ENCODE measurements at regions not wholly inside any gene's neighbourhood (a gene's known extent, or its start where the extent isn't known, plus 50 kb on each side); places are given as distances from the start of the nearest gene placed in this dataset.

DNA sequence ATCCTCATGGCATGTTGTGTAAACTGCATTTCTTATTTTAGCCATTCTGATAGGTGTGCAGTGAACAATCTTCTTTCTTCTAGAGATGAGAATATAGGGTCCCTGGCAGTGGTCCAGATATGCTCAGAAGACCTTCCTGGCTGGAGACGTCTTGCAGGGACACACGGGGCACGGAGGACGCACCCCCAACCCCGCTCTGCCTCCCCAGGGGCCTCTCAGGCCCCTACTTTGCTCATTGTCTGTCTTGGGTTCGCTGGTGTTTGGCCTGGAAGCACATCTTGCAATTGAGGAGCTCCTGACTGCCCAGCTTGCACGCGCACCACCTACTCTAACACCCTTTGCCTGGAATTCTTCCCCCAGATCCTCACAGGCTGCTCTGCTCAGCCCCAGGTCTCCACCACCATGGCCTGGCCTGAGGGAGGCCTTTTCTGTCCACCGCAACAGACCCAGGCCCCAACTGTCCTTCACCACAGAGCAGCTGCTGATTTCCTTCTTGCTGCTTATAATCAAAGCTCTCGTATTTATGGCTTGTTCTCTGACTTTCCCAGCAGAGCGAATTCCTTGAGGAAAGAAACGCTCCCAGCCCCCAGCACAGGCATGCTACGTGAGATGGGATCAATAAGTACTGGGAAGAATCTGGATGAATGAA, 295.9 kb upstream of the HDAC4 start:
- DNase-seq (ENCODE audit: low spot score): no peak

DNA sequence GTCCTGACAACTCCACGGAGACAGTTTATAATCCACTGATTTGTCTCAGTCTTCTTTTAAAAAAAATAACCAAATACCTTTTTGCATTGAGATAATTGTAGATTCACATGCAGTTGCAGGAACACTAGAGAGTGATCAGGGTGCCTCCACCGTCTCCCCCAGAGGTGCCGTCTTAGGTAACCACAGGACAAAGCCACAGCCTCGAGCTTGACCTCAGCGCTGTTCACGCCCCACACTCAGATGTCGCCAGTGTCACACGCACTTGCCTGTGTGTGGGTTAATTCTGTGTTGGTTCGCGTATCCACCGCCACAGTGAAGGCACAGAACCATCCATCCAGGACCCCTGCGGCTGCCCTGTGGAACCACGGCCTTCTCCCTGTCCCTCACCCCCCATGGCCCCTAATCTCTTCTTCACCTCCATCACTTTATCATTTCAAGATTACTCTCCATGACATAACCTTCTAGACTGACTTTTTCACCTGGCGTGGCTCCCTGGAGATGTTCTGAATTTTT, 295.0 kb upstream of the HDAC4 start:
- DNase-seq (ENCODE audit: low spot score): no peak

More for the DNA sequence above, 295.9 kb upstream of the HDAC4 start:
- ATAC-seq (ENCODE audit: low FRiP score): no peak
- TF ChIP-seq CTCF (IDR thresholded peaks at IDR 0.05): no peak

DNA sequence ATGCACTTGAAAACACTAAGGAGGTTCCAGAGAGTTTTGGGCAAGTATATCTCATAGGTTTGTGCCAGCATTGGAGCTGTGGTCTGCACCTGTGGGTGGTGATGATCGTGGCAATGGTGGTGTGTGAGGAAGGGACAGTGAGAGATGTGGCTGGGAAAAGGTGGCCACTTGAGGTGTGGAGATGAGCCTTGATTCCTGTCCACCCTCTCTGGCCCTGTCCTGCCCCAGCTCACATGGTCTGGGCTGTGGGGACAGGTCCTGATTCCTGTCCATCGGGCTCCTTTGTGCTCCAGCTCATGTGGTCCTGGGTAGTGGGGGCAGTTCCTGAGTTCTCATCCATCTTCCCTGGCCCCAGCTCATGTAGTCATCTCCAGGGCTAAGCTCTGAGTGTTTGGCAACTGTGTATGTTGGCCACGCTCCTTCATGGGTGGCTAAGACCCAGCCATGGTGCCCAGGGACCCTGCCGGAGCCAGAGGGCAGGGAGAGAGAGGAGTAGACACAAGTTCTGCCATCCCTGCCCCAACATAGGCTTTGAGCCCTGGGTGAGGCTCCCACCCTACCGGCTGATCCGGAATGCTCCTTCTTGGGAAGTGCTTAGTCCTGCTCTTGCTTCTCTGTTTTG, 294.4 kb upstream of the HDAC4 start:
- ATAC-seq (ENCODE audit: low FRiP score) (no peak), DNase-seq (ENCODE audit: low spot score) (no peak)
- no peak for TF ChIP-seq CTCF (IDR thresholded peaks at IDR 0.05)

More for the DNA sequence above, 295.0 kb upstream of the HDAC4 start:
- ATAC-seq (ENCODE audit: low FRiP score): no peak
- TF ChIP-seq CTCF (IDR thresholded peaks at IDR 0.05): no peak

DNA sequence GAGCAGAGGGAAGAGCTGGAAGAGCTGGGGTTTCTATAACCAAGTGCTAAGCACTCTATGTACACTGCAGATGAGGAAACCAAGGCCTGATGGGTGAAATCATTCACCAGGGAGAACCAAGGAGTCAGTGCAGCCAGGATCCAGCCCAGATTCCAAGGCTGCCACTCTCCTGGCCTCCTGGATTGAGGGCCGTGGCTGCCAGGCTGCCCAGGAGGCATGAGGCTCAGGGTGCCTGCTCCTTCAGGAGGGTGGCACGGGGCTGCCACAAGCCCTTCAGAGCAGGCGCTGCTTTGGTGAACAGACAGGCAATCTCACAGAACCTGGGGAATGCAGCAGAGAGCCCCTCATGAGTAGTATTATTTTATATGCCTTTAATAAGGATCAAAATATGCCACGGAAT, 293.7 kb upstream of the HDAC4 start:
- no peak for TF ChIP-seq CTCF (IDR thresholded peaks at IDR 0.05)
- ATAC-seq (ENCODE audit: low FRiP score) (no peak), DNase-seq (ENCODE audit: low spot score) (no peak)

GRCh38 chr2:239693761-239694415, 293.1 kb upstream of the HDAC4 start:
- ATAC-seq (ENCODE audit: low FRiP score) (no peak), DNase-seq (ENCODE audit: low spot score) (no peak)
- no peak for TF ChIP-seq CTCF (IDR thresholded peaks at IDR 0.05)

DNA sequence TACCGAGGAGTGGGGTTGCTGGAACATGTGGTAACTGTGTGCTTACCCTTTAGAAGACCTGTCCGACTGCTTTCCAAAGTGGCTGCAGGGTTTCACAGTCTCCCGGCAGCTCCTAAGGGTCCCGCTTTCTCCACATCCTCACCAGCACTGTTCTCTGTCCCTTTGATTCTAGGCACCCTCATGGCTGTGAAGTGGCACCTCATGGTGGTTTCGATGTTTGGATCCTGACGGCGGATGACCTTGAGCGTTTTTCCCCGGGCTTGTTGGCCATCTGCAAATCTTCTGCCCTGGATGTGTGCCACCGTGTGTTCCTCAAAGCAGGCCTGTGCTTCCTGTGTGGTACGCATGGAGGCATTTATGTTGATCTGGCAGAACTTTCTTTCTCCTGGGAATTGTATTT, 292.5 kb upstream of the HDAC4 start:
- DNase-seq (ENCODE audit: low spot score): no peak
- ATAC-seq (ENCODE audit: low FRiP score): no peak
- no peak for TF ChIP-seq CTCF (IDR thresholded peaks at IDR 0.05)

Data from omental fat pad (tissue), 3 donors.